Left lung (tissue), 4 donors: ENCODE measurements at regions not wholly inside any gene's neighbourhood (a gene's known extent, or its start where the extent isn't known, plus 50 kb on each side); places are given as distances from the start of the nearest gene placed in this dataset.
A peak's percentile ranks its signal among the peaks of the same experiment; 100 is the strongest.

ENCODE experiments used
- ATAC-seq: fragments of 200-7000 bp; cut with Tn5 transposase; one replicate; pipeline ENCODE4 v1.9.1; 2020; ENCODE audit warnings: moderate library complexity
- DNase-seq, 4 donors: peaks; one replicate each; pipeline ENCODE4 v3.0.0-alpha.2; 2013 to 2020
- H3K27ac ChIP-seq, 2 donors: fragments of 200-600 bp; sonication (generic) in 1 of 2; one replicate each; pipeline versions ENCODE4 v1.5.0 to v1.8.0; 2020 to 2021
- H3K27me3 ChIP-seq, 2 donors: fragments of 200-600 bp; sonication (generic) in 1 of 2; one replicate each; pipeline versions ENCODE4 v1.5.0 to v1.8.0; 2020 to 2021
- H3K36me3 ChIP-seq, 2 donors: fragments of 200-600 bp; sonication (generic) in 1 of 2; one replicate each; pipeline versions ENCODE4 v1.5.0 to v1.8.0; 2020 to 2021
- H3K4me1 ChIP-seq, 2 donors: fragments of 200-600 bp; one replicate each; pipeline ENCODE4 v1.8.0; 2021
- H3K4me3 ChIP-seq, 2 donors: fragments of 200-600 bp; sonication (generic) in 1 of 2; one replicate each; pipeline versions ENCODE4 v1.5.0 to v1.8.0; 2020 to 2021; ENCODE audit warnings: mild to moderate bottlenecking in 1 of 2
- H3K9me3 ChIP-seq, 2 donors: fragments of 200-600 bp; sonication (generic) in 1 of 2; one replicate each; pipeline versions ENCODE4 v1.5.0 to v1.8.0; 2020 to 2021
- intact Hi-C, 2 donors: fragments of 100-400 bp; cut with DNase I; formaldehyde crosslinking; loops; one replicate each; pipeline versions ENCODE4 v1.11.2 to v1.14.2; 2022
- TF ChIP-seq, protein P1 (sequence below), 2 donors: fragments of 200-600 bp; sonication (generic) in 1 of 2; IDR thresholded peaks; one replicate each; pipeline versions ENCODE4 v1.5.0 to v1.8.0; 2021; ENCODE audit warnings: antibody characterized with exemption in 2 of 2
- donor health status: DM: no; HTN: yes; CAD: no.
- donor health status: DM: no; HTN: no; CAD: no.

DNA sequence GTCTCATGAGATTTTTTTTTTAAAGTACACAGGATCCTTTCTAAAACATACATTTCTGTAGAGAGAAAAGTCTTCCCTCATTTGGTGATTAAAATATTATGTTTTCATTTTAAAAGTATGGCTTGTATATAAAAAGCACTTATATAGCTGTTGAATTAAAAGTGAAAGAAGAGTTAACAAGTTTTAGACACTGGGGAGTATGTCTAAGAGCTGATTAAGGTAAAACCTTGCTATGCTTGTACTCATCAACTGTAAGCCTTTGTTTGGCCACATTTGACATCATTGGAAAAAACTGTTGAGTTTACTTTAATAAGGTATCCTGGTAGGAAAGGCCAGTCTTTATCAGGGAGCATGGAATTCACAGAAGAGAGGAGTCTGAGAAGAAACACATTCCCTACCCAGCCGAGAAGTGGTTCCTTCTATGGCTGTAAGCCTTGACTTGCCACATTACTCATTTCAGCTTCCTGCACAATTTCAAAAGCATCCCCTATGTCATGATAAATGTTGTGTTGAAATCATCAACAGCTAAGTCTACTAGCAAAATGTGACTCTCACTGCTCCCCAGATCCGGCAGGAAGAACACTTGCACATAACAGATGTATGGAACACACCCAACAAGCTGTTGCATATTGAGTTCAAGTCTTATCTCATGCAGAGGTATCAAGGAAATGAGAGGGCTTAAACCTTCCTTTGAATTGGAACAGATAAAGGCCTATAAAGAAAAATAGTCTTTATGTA is 171.8 kb upstream of the CDK1 start:
- TF ChIP-seq, protein P1, sequence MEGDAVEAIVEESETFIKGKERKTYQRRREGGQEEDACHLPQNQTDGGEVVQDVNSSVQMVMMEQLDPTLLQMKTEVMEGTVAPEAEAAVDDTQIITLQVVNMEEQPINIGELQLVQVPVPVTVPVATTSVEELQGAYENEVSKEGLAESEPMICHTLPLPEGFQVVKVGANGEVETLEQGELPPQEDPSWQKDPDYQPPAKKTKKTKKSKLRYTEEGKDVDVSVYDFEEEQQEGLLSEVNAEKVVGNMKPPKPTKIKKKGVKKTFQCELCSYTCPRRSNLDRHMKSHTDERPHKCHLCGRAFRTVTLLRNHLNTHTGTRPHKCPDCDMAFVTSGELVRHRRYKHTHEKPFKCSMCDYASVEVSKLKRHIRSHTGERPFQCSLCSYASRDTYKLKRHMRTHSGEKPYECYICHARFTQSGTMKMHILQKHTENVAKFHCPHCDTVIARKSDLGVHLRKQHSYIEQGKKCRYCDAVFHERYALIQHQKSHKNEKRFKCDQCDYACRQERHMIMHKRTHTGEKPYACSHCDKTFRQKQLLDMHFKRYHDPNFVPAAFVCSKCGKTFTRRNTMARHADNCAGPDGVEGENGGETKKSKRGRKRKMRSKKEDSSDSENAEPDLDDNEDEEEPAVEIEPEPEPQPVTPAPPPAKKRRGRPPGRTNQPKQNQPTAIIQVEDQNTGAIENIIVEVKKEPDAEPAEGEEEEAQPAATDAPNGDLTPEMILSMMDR (IDR thresholded peaks at IDR 0.05) = no peak
- Histone ChIP-seq H3K36me3 (no peaks in the 10 kb centered on the region), H3K27ac (peak overlapping the region in 1 of 2 donors; percentile 45), H3K4me1 (no peaks in the 10 kb centered on the region), H3K4me3 (no peak overlapping the region), H3K27me3 (no peaks in the 10 kb centered on the region), H3K9me3 (no peaks in the 10 kb centered on the region)
- ATAC-seq (peak; percentile 23), DNase-seq (no peak)
- intact Hi-C loops = no loop called here

DNA sequence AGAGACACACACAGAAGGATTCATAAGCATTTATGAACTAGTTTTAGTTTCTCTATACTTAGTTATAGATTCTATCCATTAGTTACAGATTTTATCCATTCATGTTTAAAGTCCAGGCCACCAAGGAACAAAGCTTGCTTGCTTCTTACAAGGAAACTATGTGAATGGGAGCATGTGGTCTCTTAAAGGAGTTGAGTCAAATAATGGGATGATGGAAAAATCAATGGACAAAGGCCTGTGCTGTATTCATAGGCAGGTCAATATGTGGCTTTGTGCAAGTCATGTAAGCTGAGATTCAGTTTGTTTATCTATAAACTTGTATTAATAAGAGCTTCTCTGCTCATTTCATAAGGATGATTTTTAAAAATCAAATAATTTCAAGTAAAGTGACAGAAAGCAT is 172.8 kb upstream of the CDK1 start:
- ATAC-seq (no peak), DNase-seq (no peak)
- Histone ChIP-seq H3K27me3 (no peaks in the 10 kb centered on the region), H3K36me3 (no peaks in the 10 kb centered on the region), H3K4me1 (no peaks in the 10 kb centered on the region), H3K9me3 (no peaks in the 10 kb centered on the region), H3K27ac (no peak overlapping the region), H3K4me3 (no peak overlapping the region)
- intact Hi-C loops = no loop called here
- TF ChIP-seq, protein P1 (IDR thresholded peaks at IDR 0.05) = no peak

DNA sequence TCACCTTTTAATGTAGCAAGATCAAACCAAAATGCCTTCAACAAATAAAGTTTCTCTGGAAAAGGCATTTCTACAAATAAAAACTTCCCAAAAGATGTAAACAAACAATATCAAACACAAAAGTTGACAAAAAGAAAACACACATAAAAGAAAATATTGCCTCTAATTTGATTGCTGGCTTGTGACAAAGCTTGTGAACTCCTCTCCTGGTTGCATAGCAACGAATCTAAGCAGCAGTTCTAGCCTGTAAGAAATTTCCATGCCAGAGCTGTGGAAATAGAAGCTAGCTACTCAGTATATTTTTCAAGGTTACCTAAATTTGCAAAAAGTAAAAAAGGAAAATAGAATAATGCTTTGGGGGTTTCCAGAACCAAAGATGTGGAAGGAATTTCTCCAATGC is 173.9 kb upstream of the CDK1 start:
- Histone ChIP-seq H3K4me3 (no peak overlapping the region), H3K36me3 (no peaks in the 10 kb centered on the region), H3K4me1 (no peaks in the 10 kb centered on the region), H3K27me3 (no peaks in the 10 kb centered on the region), H3K27ac (no peak overlapping the region), H3K9me3 (no peaks in the 10 kb centered on the region)
- DNase-seq = peak in 1 of 4 donors; percentile 18
- intact Hi-C loops = no loop called here
- TF ChIP-seq, protein P1 (IDR thresholded peaks at IDR 0.05) = no peak
- ATAC-seq = peak; percentile 49

DNA sequence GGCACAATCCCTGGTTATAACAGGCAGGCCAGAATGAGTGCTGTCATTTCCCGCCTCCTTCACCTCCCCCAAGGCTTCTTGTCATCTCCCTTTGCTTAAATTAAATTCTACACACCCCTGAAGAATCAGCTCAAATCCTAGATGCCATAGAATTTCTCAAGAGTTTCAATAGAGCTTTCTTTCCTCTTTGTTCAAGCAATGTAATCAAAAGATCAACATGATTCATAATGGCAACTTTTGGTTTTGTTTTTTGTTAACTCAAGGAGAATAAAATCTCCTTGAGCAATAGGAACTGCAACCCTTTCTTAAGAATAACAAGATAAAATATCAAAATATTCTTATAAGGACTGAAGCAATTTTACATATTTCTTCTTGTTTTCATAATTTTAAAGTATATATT is 180.8 kb upstream of the CDK1 start:
- DNase-seq = no peak
- TF ChIP-seq, protein P1 (IDR thresholded peaks at IDR 0.05) = no peak
- no peaks in the 10 kb centered on the region for H3K27me3 ChIP-seq
- no peak overlapping the region for H3K27ac ChIP-seq
- no peak overlapping the region for H3K4me3 ChIP-seq
- ATAC-seq = no peak
- no peaks in the 10 kb centered on the region for H3K4me1 ChIP-seq
- intact Hi-C loops = no loop called here
- no peaks in the 10 kb centered on the region for H3K36me3 ChIP-seq
- no peaks in the 10 kb centered on the region for H3K9me3 ChIP-seq

DNA sequence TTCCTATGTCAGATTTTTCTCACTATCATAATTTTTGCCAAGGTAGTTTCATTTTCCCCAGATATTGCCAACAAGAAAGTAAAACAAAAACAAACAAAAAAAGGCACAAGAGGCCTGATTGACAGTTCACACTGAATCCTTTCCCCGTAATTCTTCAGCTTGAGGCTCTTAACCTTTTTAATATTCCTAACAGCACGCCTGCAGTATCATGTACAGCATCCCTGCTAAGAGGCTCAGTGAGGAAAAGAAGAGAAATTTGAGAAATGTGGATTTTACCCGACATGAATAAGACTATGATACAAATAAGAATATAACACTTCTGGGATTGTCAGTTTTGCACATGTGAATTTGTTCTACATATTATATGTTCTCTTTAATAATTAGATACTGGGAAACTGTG is 182.4 kb upstream of the CDK1 start:
- intact Hi-C loops = no loop called here
- no peak overlapping the region for H3K4me3 ChIP-seq
- no peaks in the 10 kb centered on the region for H3K4me1 ChIP-seq
- H3K27ac ChIP-seq = no peak overlapping the region
- no peaks in the 10 kb centered on the region for H3K27me3 ChIP-seq
- ATAC-seq = no peak
- TF ChIP-seq, protein P1 (IDR thresholded peaks at IDR 0.05) = no peak
- H3K36me3 ChIP-seq = no peaks in the 10 kb centered on the region
- no peak for DNase-seq
- H3K9me3 ChIP-seq = no peaks in the 10 kb centered on the region
